ENCODE measurements at regions not wholly inside any gene's neighbourhood (a gene's known extent, or its start where the extent isn't known, plus 50 kb on each side); places are given as distances from the start of the nearest gene placed in this dataset.

GRCh38 chr6:138648127-138648526 is 125.4 kb upstream of the CCDC28A start:
- no peaks in the 10 kb centered on the region for H3K9me2 ChIP-seq (ENCODE audit: insufficient read depth)
- ATAC-seq, result no peak
- POLR2A ChIA-PET, result no interaction called here
- no peaks in the 10 kb centered on the region for H3K4me1 ChIP-seq (ENCODE audit: control insufficient read depth in 1 of 2, insufficient read depth in 2 of 2, low read length in 2 of 2)
- CTCF ChIA-PET, result no interaction called here
- no peaks in the 10 kb centered on the region for H3K27me3 ChIP-seq (ENCODE audit: insufficient read depth, low read length)
- H3K79me2 ChIP-seq (ENCODE audit: insufficient read depth, low read length), result no peaks in the 10 kb centered on the region; the same call in 1 of the 2 replicates
- H3K36me3 ChIP-seq (ENCODE audit: control insufficient read depth in 1 of 2, insufficient read depth in 2 of 2, low read length in 2 of 2), result no peaks in the 10 kb centered on the region
- RAD21 ChIA-PET (ENCODE audit: low non-redundant PET in 1 of 2, low total read pairs in 2 of 2, uncharacterized antibody in 2 of 2, unreplicated experiment in 2 of 2), result no interaction called here
- H3K27ac ChIP-seq (ENCODE audit: low read depth, low read length), result no peak overlapping the region
- TF ChIP-seq REST (IDR thresholded peaks at IDR 0.05; ENCODE audit: low read depth), result no peak
- no peak for DNase-seq (ENCODE audit: low read depth, low spot score)
- no peaks in the 10 kb centered on the region for H3K9me3 ChIP-seq (ENCODE audit: control insufficient read depth in 1 of 2, insufficient read depth in 1 of 2, low read depth in 1 of 2, low read length in 2 of 2)
- no peak overlapping the region for H3K9ac ChIP-seq (ENCODE audit: low read length)
- H2AFZ ChIP-seq (ENCODE audit: low read depth, low read length, poor library complexity, severe bottlenecking), result no peak overlapping the region
- H4K20me1 ChIP-seq (ENCODE audit: insufficient read depth), result no peaks in the 10 kb centered on the region
- H3K4me3 ChIP-seq (replicated peaks in 1 of 2; ENCODE audit: low read depth in 1 of 2, low read length in 2 of 2), result no peak overlapping the region
- intact Hi-C loops (cut with micrococcal nuclease), result no loop called here
- no TSS peak for BruUV-seq (replicated peaks)
- no peak overlapping the region for H3K4me2 ChIP-seq (ENCODE audit: low read length)

GRCh38 chr6:138651491-138651890 is 122.1 kb upstream of the CCDC28A start:
- CTCF ChIA-PET, result no interaction called here
- RAD21 ChIA-PET (ENCODE audit: low non-redundant PET in 1 of 2, low total read pairs in 2 of 2, uncharacterized antibody in 2 of 2, unreplicated experiment in 2 of 2), result no interaction called here
- no peaks in the 10 kb centered on the region; the same call in 1 of the 2 replicates for H3K79me2 ChIP-seq (ENCODE audit: insufficient read depth, low read length)

More at GRCh38 chr6:138651491-138651890, 122.1 kb upstream of the CCDC28A start:
- no peaks in the 10 kb centered on the region for H3K9me2 ChIP-seq (ENCODE audit: insufficient read depth)
- no peaks in the 10 kb centered on the region for H3K27me3 ChIP-seq (ENCODE audit: insufficient read depth, low read length)
- no peak overlapping the region for H3K9ac ChIP-seq (ENCODE audit: low read length)
- H3K4me2 ChIP-seq (ENCODE audit: low read length), result no peak overlapping the region
- TF ChIP-seq ATF3 (IDR thresholded peaks at IDR 0.05) (no peak), POLR2AphosphoS5 (IDR thresholded peaks at IDR 0.05; ENCODE audit: low read depth, low read length) (no peak), CEBPB (IDR thresholded peaks at IDR 0.05; ENCODE audit: low read depth) (no peak), ZFX (IDR thresholded peaks at IDR 0.05) (no peak), FOSL1 (IDR thresholded peaks at IDR 0.05; ENCODE audit: low read depth) (no peak), EZH2 (IDR thresholded peaks at IDR 0.05) (no peak), SRF (IDR thresholded peaks at IDR 0.05; ENCODE audit: low read depth) (no peak), CBX3 (IDR thresholded peaks at IDR 0.05; ENCODE audit: low read depth) (no peak), TCF7L2 (IDR thresholded peaks at IDR 0.05; ENCODE audit: borderline replicate concordance, extremely low read depth, insufficient read depth, insufficient read length) (no peak), POLR2A (IDR thresholded peaks at IDR 0.05; ENCODE audit: borderline replicate concordance, extremely low read depth, insufficient read depth, insufficient read length) (no peak), REST (IDR thresholded peaks at IDR 0.05; ENCODE audit: low read depth) (no peak)
- H4K20me1 ChIP-seq (ENCODE audit: insufficient read depth), result no peaks in the 10 kb centered on the region
- POLR2A ChIA-PET, result no interaction called here
- intact Hi-C loops (cut with micrococcal nuclease), result no loop called here
- no peaks in the 10 kb centered on the region for H3K9me3 ChIP-seq (ENCODE audit: control insufficient read depth in 1 of 2, insufficient read depth in 1 of 2, low read depth in 1 of 2, low read length in 2 of 2)
- H3K27ac ChIP-seq (ENCODE audit: low read depth, low read length), result no peak overlapping the region
- BruUV-seq (replicated peaks), result no TSS peak
- H2AFZ ChIP-seq (ENCODE audit: low read depth, low read length, poor library complexity, severe bottlenecking), result no peak overlapping the region
- no peaks in the 10 kb centered on the region for H3K36me3 ChIP-seq (ENCODE audit: control insufficient read depth in 1 of 2, insufficient read depth in 2 of 2, low read length in 2 of 2)
- DNase-seq (ENCODE audit: low read depth, low spot score) (no peak), ATAC-seq (no peak)
- H3K4me1 ChIP-seq (ENCODE audit: control insufficient read depth in 1 of 2, insufficient read depth in 2 of 2, low read length in 2 of 2), result peaks cover 10 to 20% of the 10 kb centered on the region in 2 experiments; a peak in 3 of 4 replicates
- H3K4me3 ChIP-seq (replicated peaks in 1 of 2; ENCODE audit: low read depth in 1 of 2, low read length in 2 of 2), result no peak overlapping the region
